Right lobe of liver (tissue), 6 donors: ENCODE measurements at regions not wholly inside any gene's neighbourhood (a gene's known extent, or its start where the extent isn't known, plus 50 kb on each side); places are given as distances from the start of the nearest gene placed in this dataset.

Experiments
- ATAC-seq, 4 donors: fragments of 200-7000 bp; cut with Tn5 transposase; one replicate each; pipeline ENCODE4 v1.9.1; 2020; ENCODE audit warnings: mild to moderate bottlenecking in 4 of 4, moderate library complexity in 4 of 4
- DNase-seq, 3 donors: peaks; one replicate each; pipeline ENCODE4 v3.0.0-alpha.2; 2020
- H3K27ac ChIP-seq, 3 donors: fragments of 200-600 bp; one replicate each; pipeline ENCODE4 v1.8.0; 2022
- H3K27me3 ChIP-seq, 2 donors: fragments of 200-600 bp; one replicate each; pipeline ENCODE4 v1.8.0; 2022
- H3K36me3 ChIP-seq, 4 donors: fragments of 200-600 bp; sonication (generic) in 1 of 4; one replicate each; pipeline versions ENCODE4 v1.5.1 to v1.8.0; 2017 to 2022; ENCODE audit warnings: control low read depth in 1 of 4
- H3K4me1 ChIP-seq, 4 donors: fragments of 200-600 bp; sonication (generic) in 1 of 4; one replicate each; pipeline versions ENCODE4 v1.5.1 to v1.8.0; 2017 to 2022; ENCODE audit warnings: control low read depth in 1 of 4
- H3K4me3 ChIP-seq, 3 donors: fragments of 200-600 bp; one replicate each; pipeline ENCODE4 v1.8.0; 2022
- H3K9me3 ChIP-seq, 4 donors: fragments of 200-600 bp; sonication (generic) in 1 of 4; one replicate each; pipeline versions ENCODE4 v1.5.1 to v1.8.0; 2017 to 2022; ENCODE audit warnings: control low read depth in 1 of 4
- CTCF ChIP-seq, 4 donors: fragments of 200-600 bp in 3 of 4; fragments of 450-650 bp in 1 of 4; IDR thresholded peaks; one replicate each; pipeline versions ENCODE4 v1.5.1 to v1.8.0; 2016 to 2022; ENCODE audit warnings: antibody characterized with exemption in 4 of 4, mild to moderate bottlenecking in 2 of 4
- POLR2A ChIP-seq: fragments of 450-650 bp; IDR thresholded peaks from one replicate; pipeline ENCODE4 v1.6.1; 2017; ENCODE audit warnings: antibody characterized with exemption, mild to moderate bottlenecking
- WGBS: methylation state at CpG from one replicate; pipeline ENCODE4 v1.1.6; 2018; ENCODE audit warnings: low coverage, low lambda C conversion rate; ENCODE audit not compliant: insufficient coverage; ENCODE audit errors: missing lambda C conversion rate; 5-methylcytosine and 5-hydroxymethylcytosine counted together
- intact Hi-C, 2 donors: fragments of 100-400 bp; cut with DNase I; formaldehyde crosslinking; loops; one replicate each; pipeline versions ENCODE4 v1.11.2 to v1.14.1; 2022
- donor health status: DM: no; HTN: yes; CAD: no.
- donor health status: DM: no; HTN: no; CAD: no.
- donor health status: DM: no; HTN: no; CAD: no.
- donor health status: DM: no; HTN: yes; CAD: no.
- donor health status: DM: no; HTN: yes; CAD: no.

GRCh38 chr1:38577385-38577784 lies 282.2 kb downstream of the RRAGC start:
- TF ChIP-seq POLR2A (no peak), CTCF (IDR thresholded peaks at IDR 0.05) (no peak)
- Histone ChIP-seq H3K9me3 (no peaks in the 10 kb centered on the region), H3K4me1 (no peaks in the 10 kb centered on the region), H3K27me3 (no peaks in the 10 kb centered on the region), H3K27ac (no peak overlapping the region), H3K36me3 (no peaks in the 10 kb centered on the region), H3K4me3 (no peak overlapping the region)
- intact Hi-C loops = no loop called here
- 28% methylated on average over 3 of the region's 4 CpGs for WGBS
- ATAC-seq (no peak), DNase-seq (peak in 1 of 3 donors; percentile 19)

- Histone ChIP-seq H3K4me1 (no peaks in the 10 kb centered on the region), H3K36me3 (no peaks in the 10 kb centered on the region), H3K4me3 (no peak overlapping the region), H3K9me3 (no peaks in the 10 kb centered on the region), H3K27me3 (no peaks in the 10 kb centered on the region), H3K27ac (no peak overlapping the region)
- intact Hi-C loops = no loop called here
- DNase-seq (peak in 1 of 3 donors; percentile 16), ATAC-seq (no peak)
- 7% methylated on average over 2 of the region's 6 CpGs for WGBS
- TF ChIP-seq POLR2A = no peak
- TF ChIP-seq CTCF (IDR thresholded peaks at IDR 0.05) = no peak
Observed at GRCh38 chr1:38576241-38576640, 283.3 kb downstream of the RRAGC start.

- Histone ChIP-seq H3K27ac (no peak overlapping the region), H3K9me3 (no peaks in the 10 kb centered on the region), H3K36me3 (no peaks in the 10 kb centered on the region), H3K27me3 (no peaks in the 10 kb centered on the region), H3K4me1 (no peaks in the 10 kb centered on the region), H3K4me3 (no peak overlapping the region)
- intact Hi-C loops = no loop called here
- DNase-seq (no peak), ATAC-seq (no peak)
- 48% methylated on average over 2 of the region's 4 CpGs for WGBS
- no peak for TF ChIP-seq CTCF (IDR thresholded peaks at IDR 0.05)
- TF ChIP-seq POLR2A = no peak
Observed at GRCh38 chr1:38571726-38572125, 287.8 kb downstream of the RRAGC start.

GRCh38 chr1:38570657-38570975 lies 289.0 kb downstream of the RRAGC start:
- Histone ChIP-seq H3K9me3 (no peaks in the 10 kb centered on the region), H3K4me1 (no peaks in the 10 kb centered on the region), H3K36me3 (no peaks in the 10 kb centered on the region), H3K27ac (no peak overlapping the region), H3K4me3 (no peak overlapping the region), H3K27me3 (no peaks in the 10 kb centered on the region)
- ATAC-seq = no peak
- WGBS = no CpG with 5 or more reads among the region's 3 CpGs
- TF ChIP-seq POLR2A (no peak), CTCF (IDR thresholded peaks at IDR 0.05) (no peak)
- intact Hi-C loops = no loop called here
- no peak for DNase-seq

GRCh38 chr1:38569932-38570656 lies 289.5 kb downstream of the RRAGC start:
- Histone ChIP-seq H3K27ac (no peak overlapping the region), H3K4me1 (no peaks in the 10 kb centered on the region), H3K27me3 (no peaks in the 10 kb centered on the region), H3K36me3 (no peaks in the 10 kb centered on the region), H3K4me3 (no peak overlapping the region), H3K9me3 (no peaks in the 10 kb centered on the region)
- 55% methylated on average over 25 of the region's 26 CpGs for WGBS
- no peak for ATAC-seq
- intact Hi-C loops = no loop called here
- DNase-seq = no peak
- no peak for TF ChIP-seq CTCF (IDR thresholded peaks at IDR 0.05)
- TF ChIP-seq POLR2A = no peak
